HepG2 (cell line): ENCODE measurements at regions not wholly inside any gene's neighbourhood (a gene's known extent, or its start where the extent isn't known, plus 50 kb on each side); places are given as distances from the start of the nearest gene placed in this dataset.

ENCODE experiments used
- ATAC-seq: fragments of 200-7000 bp; cut with Tn5 transposase; 3 replicates; pipeline ENCODE4 v1.9.1; 2020; ENCODE audit warnings: mild to moderate bottlenecking, moderate library complexity
- BruUV-seq: library from RNA; stranded (reverse); fragments of 400-500 nt; replicated peaks from 2 replicates; lab custom pipeline; 2021; lab: Mats Ljungman, UMichigan
- CTCF ChIA-PET: fragments of 300-600 bp; formaldehyde crosslinking; extraction: SDS; loops from one replicate; lab custom pipeline; 2021; ENCODE audit warnings: low total read pairs, inconsistent platforms, low intra/inter-chr PET ratio; lab: Yijun Ruan, JAX
- POLR2A ChIA-PET: fragments of 350-600 bp; sonication (Branson Sonifier 250); formaldehyde crosslinking; loops from one replicate; lab custom pipeline; 2020; ENCODE audit warnings: antibody characterized with exemption, inconsistent platforms; lab: Yijun Ruan, JAX
- DNase-seq: peaks from one replicate; pipeline ENCODE4 v3.0.0-alpha.2; 2015; ENCODE audit warnings: low spot score
- FAIRE-seq: peaks from 3 replicates; lab custom pipeline; 2011; peaks lifted over from hg19 to GRCh38; lab: Jason Lieb, UNC
- H2AFZ ChIP-seq: one replicate; pipeline ENCODE4 v1.6.1; 2011; ENCODE audit warnings: low read length, inconsistent platforms
- H3K27ac ChIP-seq: fragments of 300-600 bp; 3 replicates; pipeline ENCODE4 v1.8.0; 2011; ENCODE audit warnings: mixed run types, mild to moderate bottlenecking, mixed read lengths, low read length, inconsistent platforms; ENCODE audit not compliant: insufficient read depth; ENCODE audit errors: extremely low read length
- H3K27me3 ChIP-seq, 2 experiments: fragments of 200-600 bp in 1 of 2; 2 replicates in 1 of 2; 3 replicates in 1 of 2; pipeline versions ENCODE4 v1.6.0 to v1.8.0; 2011; ENCODE audit warnings: low read length in 2 of 2, mild to moderate bottlenecking in 2 of 2, moderate library complexity in 2 of 2, inconsistent platforms in 1 of 2; ENCODE audit not compliant: insufficient read depth in 2 of 2, control insufficient read depth in 1 of 2
- H3K36me3 ChIP-seq, 2 experiments: fragments of 200-600 bp in 1 of 2; replicated peaks in 1 of 2; 2 replicates in 1 of 2; 3 replicates in 1 of 2; pipeline versions ENCODE4 v1.5.1 to v1.8.0; 2011; ENCODE audit warnings: low read length in 2 of 2, inconsistent platforms in 1 of 2; ENCODE audit not compliant: insufficient read depth in 2 of 2, control insufficient read depth in 1 of 2
- H3K4me1 ChIP-seq: 2 replicates; pipeline ENCODE4 v1.5.1; 2012; ENCODE audit warnings: low read length, inconsistent platforms; ENCODE audit not compliant: insufficient read depth
- H3K4me2 ChIP-seq: 2 replicates; pipeline ENCODE4 v1.6.0; 2011; ENCODE audit warnings: low read depth, low read length, inconsistent platforms
- H3K4me3 ChIP-seq, 3 experiments: fragments of 200-600 bp in 1 of 3; sonication (generic), shearing (Covaris generic) in 1 of 3; replicated peaks in 1 of 3; 2 replicates each; pipeline ENCODE4 v1.5.1; 2011 to 2016; ENCODE audit warnings: low read length in 3 of 3, inconsistent platforms in 2 of 3, low read depth in 2 of 3, mild to moderate bottlenecking in 2 of 3, control low read depth in 1 of 3, mixed read lengths in 1 of 3; ENCODE audit not compliant: insufficient read depth in 1 of 3
- H3K79me2 ChIP-seq: one replicate; pipeline ENCODE4 v1.6.1; 2011; ENCODE audit warnings: low read length, inconsistent platforms; ENCODE audit not compliant: insufficient read depth
- H3K9ac ChIP-seq: 2 replicates; pipeline ENCODE4 v1.6.0; 2011; ENCODE audit warnings: mild to moderate bottlenecking, low read depth, low read length, inconsistent platforms; ENCODE audit not compliant: insufficient read depth
- H3K9me3 ChIP-seq: 2 replicates; pipeline ENCODE4 v1.5.1; 2012; ENCODE audit warnings: mild to moderate bottlenecking, low read length
- H4K20me1 ChIP-seq: 2 replicates; pipeline ENCODE4 v1.6.0; 2011; ENCODE audit warnings: inconsistent platforms, mild to moderate bottlenecking, low read length, moderate library complexity; ENCODE audit not compliant: insufficient read depth
- ASH2L ChIP-seq: fragments of 300-600, 200-600 bp; sonication (generic); IDR thresholded peaks from 2 replicates; pipeline ENCODE4 v1.7.0; 2017; ENCODE audit warnings: low read depth, mild to moderate bottlenecking, moderate library complexity, mixed read lengths, low read length; ENCODE audit not compliant: insufficient read length
- CEBPG ChIP-seq: IDR thresholded peaks from 2 replicates; pipeline ENCODE4 v1.6.1; 2016
- FOXC1 ChIP-seq: sonication (generic); formaldehyde crosslinking; IDR thresholded peaks from 2 replicates; pipeline ENCODE4 v1.8.0; 2022; ENCODE audit warnings: mild to moderate bottlenecking, missing genetic modification reagents, borderline replicate concordance
- MBD4 ChIP-seq: IDR thresholded peaks from 2 replicates; pipeline ENCODE4 v1.6.1; 2012; ENCODE audit warnings: low read length, inconsistent platforms, borderline replicate concordance
- MIER2 ChIP-seq: IDR thresholded peaks from 2 replicates; pipeline ENCODE4 v1.6.1; 2016; ENCODE audit warnings: missing biosample characterization, missing genetic modification reagents
- TBX3 ChIP-seq: fragments of 450-650 bp; IDR thresholded peaks from 2 replicates; pipeline ENCODE4 v1.6.1; 2017; ENCODE audit warnings: antibody characterized with exemption, mild to moderate bottlenecking, inconsistent platforms, borderline replicate concordance
- ZNF383 ChIP-seq: sonication (generic); formaldehyde crosslinking; IDR thresholded peaks from 2 replicates; pipeline ENCODE4 v1.4.0; 2020; ENCODE audit warnings: missing genetic modification reagents, mild to moderate bottlenecking, borderline replicate concordance
- ZSCAN31 ChIP-seq: sonication (generic); formaldehyde crosslinking; IDR thresholded peaks from 2 replicates; pipeline ENCODE4 v1.5.0; 2020; ENCODE audit warnings: low read depth, mild to moderate bottlenecking, missing genetic modification reagents
- WGBS: methylation state at CpG from one replicate; pipeline ENCODE4 v1.1.6; 2017; ENCODE audit warnings: low lambda C conversion rate; 5-methylcytosine and 5-hydroxymethylcytosine counted together
- in situ Hi-C: cut with HindIII; loops from 2 replicates; pipeline ENCODE4 v1.10.0; 2017; ENCODE audit warnings: low pct_unique_long_range_greater_than_20kb; ENCODE audit not compliant: extremely low pct_ligation_motif_present
- intact Hi-C: fragments of 100-400 bp; cut with micrococcal nuclease; formaldehyde crosslinking; loops from one replicate; pipeline ENCODE4 v1.10.0; 2022; ENCODE audit not compliant: unreplicated experiment
- TF ChIP-seq, protein P1 (sequence below): sonication (generic); formaldehyde crosslinking; IDR thresholded peaks from 2 replicates; pipeline ENCODE4 v1.5.0; 2020; ENCODE audit warnings: missing genetic modification reagents
- TF ChIP-seq, protein P2 (sequence below): sonication (generic); formaldehyde crosslinking; IDR thresholded peaks from 2 replicates; pipeline ENCODE4 v1.4.0; 2020; ENCODE audit warnings: missing genetic modification reagents, mild to moderate bottlenecking, borderline replicate concordance
- TF ChIP-seq, protein P3 (sequence below): sonication (generic); formaldehyde crosslinking; IDR thresholded peaks from 2 replicates; pipeline ENCODE4 v1.5.0; 2020; ENCODE audit warnings: missing genetic modification reagents
- TF ChIP-seq, protein P4 (sequence below): sonication (generic); formaldehyde crosslinking; IDR thresholded peaks from 2 replicates; pipeline ENCODE4 v1.4.0; 2020; ENCODE audit warnings: missing genetic modification reagents

DNA sequence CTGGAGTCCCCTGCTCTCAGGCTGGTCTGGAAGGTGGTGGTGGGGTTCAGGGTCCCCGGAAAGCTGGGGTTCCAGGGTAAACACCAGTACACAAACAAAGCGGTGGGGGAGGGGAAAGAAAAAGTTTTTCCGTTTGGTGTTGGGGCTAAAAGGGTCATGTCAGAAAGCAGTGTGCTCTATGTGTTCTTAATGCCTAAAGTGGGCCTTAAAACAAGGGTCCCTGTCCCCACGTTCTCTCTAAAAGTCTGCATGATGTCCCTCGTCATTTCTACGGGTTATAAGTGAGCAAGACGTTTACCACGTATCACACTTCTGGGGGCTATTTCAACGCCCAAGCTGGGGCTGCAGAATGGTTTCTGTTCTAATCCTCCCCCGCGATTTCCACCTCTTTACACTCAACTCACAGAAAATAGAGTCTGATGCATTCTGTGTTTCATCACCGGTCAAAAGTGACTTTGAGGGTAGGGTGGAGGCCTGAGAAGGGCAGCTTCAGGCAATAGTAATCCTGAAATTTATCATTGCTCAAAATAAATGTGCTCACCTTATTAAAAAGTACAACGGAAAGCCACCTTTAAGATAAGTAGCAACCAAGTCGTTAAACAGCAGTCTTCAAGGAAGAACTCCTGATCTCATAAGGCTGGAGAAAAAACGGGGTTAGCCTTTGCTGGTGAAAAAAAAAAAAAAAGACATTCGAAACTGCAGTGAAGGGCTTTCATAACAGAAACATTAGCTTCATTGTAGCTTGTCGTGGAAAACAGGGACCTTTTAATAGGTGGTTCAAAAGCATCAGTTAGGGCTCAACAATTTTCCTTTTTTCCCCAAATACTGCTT lies 63.9 kb upstream of the PTGR2 start:
- ATAC-seq: no peak
- 1% methylated on average over 17 of the region's 17 CpGs for WGBS
- TF ChIP-seq, protein P1, sequence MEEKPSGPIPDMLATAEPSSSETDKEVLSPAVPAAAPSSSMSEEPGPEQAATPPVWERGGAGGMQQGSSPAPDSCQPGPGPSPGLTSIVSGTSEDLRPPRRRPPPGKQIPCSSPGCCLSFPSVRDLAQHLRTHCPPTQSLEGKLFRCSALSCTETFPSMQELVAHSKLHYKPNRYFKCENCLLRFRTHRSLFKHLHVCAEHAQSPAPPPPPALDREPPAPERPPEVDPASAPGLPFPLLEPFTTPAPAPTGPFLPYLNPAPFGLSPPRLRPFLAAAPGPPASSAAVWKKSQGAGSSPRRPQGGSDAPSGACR (CRISPR knock-in tag): peak; percentile 26; the same call in 1 of the 2 replicates
- TF ChIP-seq, protein P2, sequence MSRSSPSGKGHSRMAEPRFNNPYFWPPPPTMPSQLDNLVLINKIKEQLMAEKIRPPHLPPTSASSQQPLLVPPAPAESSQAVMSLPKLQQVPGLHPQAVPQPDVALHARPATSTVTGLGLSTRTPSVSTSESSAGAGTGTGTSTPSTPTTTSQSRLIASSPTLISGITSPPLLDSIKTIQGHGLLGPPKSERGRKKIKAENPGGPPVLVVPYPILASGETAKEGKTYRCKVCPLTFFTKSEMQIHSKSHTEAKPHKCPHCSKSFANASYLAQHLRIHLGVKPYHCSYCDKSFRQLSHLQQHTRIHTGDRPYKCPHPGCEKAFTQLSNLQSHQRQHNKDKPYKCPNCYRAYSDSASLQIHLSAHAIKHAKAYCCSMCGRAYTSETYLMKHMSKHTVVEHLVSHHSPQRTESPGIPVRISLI (CRISPR knock-in tag): peak; percentile 38; the same call in 1 of the 2 replicates
- TF ChIP-seq TBX3 (no peak), MBD4 (0 out of 2 replicates have a peak, but pooled peaks have one; percentile 33), ASH2L (peak; percentile 63), ZSCAN31 (0 out of 2 replicates have a peak, but pooled peaks have one; percentile 28), FOXC1 (CRISPR knock-in tag) (peak; percentile 55; the same call in 1 of the 2 replicates), ZNF383 (CRISPR knock-in tag) (no peak), CEBPG (CRISPR knock-in tag) (0 out of 2 replicates have a peak, but pooled peaks have one; percentile 6), MIER2 (CRISPR knock-in tag) (no peak)
- TF ChIP-seq, protein P3, sequence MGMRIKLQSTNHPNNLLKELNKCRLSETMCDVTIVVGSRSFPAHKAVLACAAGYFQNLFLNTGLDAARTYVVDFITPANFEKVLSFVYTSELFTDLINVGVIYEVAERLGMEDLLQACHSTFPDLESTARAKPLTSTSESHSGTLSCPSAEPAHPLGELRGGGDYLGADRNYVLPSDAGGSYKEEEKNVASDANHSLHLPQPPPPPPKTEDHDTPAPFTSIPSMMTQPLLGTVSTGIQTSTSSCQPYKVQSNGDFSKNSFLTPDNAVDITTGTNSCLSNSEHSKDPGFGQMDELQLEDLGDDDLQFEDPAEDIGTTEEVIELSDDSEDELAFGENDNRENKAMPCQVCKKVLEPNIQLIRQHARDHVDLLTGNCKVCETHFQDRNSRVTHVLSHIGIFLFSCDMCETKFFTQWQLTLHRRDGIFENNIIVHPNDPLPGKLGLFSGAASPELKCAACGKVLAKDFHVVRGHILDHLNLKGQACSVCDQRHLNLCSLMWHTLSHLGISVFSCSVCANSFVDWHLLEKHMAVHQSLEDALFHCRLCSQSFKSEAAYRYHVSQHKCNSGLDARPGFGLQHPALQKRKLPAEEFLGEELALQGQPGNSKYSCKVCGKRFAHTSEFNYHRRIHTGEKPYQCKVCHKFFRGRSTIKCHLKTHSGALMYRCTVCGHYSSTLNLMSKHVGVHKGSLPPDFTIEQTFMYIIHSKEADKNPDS (CRISPR knock-in tag): peak; percentile 36; the same call in 1 of the 2 replicates
- TF ChIP-seq, protein P4, sequence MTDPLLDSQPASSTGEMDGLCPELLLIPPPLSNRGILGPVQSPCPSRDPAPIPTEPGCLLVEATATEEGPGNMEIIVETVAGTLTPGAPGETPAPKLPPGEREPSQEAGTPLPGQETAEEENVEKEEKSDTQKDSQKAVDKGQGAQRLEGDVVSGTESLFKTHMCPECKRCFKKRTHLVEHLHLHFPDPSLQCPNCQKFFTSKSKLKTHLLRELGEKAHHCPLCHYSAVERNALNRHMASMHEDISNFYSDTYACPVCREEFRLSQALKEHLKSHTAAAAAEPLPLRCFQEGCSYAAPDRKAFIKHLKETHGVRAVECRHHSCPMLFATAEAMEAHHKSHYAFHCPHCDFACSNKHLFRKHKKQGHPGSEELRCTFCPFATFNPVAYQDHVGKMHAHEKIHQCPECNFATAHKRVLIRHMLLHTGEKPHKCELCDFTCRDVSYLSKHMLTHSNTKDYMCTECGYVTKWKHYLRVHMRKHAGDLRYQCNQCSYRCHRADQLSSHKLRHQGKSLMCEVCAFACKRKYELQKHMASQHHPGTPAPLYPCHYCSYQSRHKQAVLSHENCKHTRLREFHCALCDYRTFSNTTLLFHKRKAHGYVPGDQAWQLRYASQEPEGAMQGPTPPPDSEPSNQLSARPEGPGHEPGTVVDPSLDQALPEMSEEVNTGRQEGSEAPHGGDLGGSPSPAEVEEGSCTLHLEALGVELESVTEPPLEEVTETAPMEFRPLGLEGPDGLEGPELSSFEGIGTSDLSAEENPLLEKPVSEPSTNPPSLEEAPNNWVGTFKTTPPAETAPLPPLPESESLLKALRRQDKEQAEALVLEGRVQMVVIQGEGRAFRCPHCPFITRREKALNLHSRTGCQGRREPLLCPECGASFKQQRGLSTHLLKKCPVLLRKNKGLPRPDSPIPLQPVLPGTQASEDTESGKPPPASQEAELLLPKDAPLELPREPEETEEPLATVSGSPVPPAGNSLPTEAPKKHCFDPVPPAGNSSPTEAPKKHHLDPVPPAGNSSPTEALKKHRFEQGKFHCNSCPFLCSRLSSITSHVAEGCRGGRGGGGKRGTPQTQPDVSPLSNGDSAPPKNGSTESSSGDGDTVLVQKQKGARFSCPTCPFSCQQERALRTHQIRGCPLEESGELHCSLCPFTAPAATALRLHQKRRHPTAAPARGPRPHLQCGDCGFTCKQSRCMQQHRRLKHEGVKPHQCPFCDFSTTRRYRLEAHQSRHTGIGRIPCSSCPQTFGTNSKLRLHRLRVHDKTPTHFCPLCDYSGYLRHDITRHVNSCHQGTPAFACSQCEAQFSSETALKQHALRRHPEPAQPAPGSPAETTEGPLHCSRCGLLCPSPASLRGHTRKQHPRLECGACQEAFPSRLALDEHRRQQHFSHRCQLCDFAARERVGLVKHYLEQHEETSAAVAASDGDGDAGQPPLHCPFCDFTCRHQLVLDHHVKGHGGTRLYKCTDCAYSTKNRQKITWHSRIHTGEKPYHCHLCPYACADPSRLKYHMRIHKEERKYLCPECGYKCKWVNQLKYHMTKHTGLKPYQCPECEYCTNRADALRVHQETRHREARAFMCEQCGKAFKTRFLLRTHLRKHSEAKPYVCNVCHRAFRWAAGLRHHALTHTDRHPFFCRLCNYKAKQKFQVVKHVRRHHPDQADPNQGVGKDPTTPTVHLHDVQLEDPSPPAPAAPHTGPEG (CRISPR knock-in tag): no peak

More for the DNA sequence above, 63.9 kb upstream of the PTGR2 start:
- in situ Hi-C loops (no loop called here), intact Hi-C loops (loop anchor here (2.0 kb wide), 2 partner anchors 29 to 37 kb away; no protein-coding TSS in a partner anchor)
- Histone ChIP-seq H3K27ac (peak overlapping the region; percentile 86), H3K79me2 (peaks cover 45% of the 10 kb centered on the region), H3K9ac (peak overlapping the region; percentile 96), H3K9me3 (no peaks in the 10 kb centered on the region), H4K20me1 (no peaks in the 10 kb centered on the region), H3K27me3 (no peaks in the 10 kb centered on the region; a peak in 1 of 5 replicates), H3K4me1 (peaks cover 79% of the 10 kb centered on the region), H3K4me2 (peak overlapping the region; percentile 87), H3K4me3 (peak overlapping the region; percentile 76 to 80 (median 79)), H2AFZ (peak overlapping the region; percentile 18), H3K36me3 (no peaks in the 10 kb centered on the region)
- ChIA-PET POLR2A (interaction anchor here (0.7 to 6.1 kb wide), 8 partner anchors 8 to 56 kb away, joined by 3 to 115 read pairs (median 30); a partner anchor contains a TSS), CTCF (interaction anchor here (1.0 kb wide), 1 partner anchor 32 kb away, joined by 3 read pairs; no protein-coding TSS in a partner anchor)
- DNase-seq (no peak), FAIRE-seq (peak; percentile 39)
- BruUV-seq: TSS peak; percentile 68
